ENCODE measurements at regions not wholly inside any gene's neighbourhood (a gene's known extent, or its start where the extent isn't known, plus 50 kb on each side); places are given as distances from the start of the nearest gene placed in this dataset.

DNA sequence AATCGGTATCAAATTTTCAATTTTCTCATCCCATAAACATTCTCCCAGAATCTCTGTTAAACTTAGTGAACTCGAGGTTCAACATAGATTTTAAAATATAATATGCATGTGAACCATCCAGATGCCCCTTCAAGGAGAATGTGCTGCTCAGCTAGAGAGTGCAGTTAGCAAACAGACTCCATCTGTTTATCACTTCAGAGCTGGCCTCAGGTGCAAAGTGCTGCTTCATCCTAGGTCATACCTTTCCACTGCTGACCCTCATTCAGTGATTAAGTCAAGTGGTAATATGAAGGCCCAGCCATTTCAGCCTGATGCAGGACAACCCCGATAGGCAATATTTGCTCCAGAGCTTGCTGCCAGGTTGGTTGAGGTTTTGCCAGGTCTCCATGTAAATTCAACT is 339.0 kb upstream of the POU5F2 start (continued):
- TF ChIP-seq, protein P1, sequence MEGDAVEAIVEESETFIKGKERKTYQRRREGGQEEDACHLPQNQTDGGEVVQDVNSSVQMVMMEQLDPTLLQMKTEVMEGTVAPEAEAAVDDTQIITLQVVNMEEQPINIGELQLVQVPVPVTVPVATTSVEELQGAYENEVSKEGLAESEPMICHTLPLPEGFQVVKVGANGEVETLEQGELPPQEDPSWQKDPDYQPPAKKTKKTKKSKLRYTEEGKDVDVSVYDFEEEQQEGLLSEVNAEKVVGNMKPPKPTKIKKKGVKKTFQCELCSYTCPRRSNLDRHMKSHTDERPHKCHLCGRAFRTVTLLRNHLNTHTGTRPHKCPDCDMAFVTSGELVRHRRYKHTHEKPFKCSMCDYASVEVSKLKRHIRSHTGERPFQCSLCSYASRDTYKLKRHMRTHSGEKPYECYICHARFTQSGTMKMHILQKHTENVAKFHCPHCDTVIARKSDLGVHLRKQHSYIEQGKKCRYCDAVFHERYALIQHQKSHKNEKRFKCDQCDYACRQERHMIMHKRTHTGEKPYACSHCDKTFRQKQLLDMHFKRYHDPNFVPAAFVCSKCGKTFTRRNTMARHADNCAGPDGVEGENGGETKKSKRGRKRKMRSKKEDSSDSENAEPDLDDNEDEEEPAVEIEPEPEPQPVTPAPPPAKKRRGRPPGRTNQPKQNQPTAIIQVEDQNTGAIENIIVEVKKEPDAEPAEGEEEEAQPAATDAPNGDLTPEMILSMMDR (IDR thresholded peaks at IDR 0.05; ENCODE audit: control extremely low read depth in 1 of 3, insufficient read depth in 1 of 3, low read depth in 1 of 3, low read length in 3 of 3), result no peak
- TF ChIP-seq PHF8 (conservative IDR thresholded peaks at IDR 0.05; ENCODE audit: low read depth, low read length) (no peak), BACH1 (IDR thresholded peaks at IDR 0.05; ENCODE audit: low read length) (no peak), KDM1A (IDR thresholded peaks at IDR 0.05; ENCODE audit: borderline replicate concordance, low read length) (no peak), SIX5 (IDR thresholded peaks at IDR 0.05; ENCODE audit: low read depth, low read length) (no peak)

Data from H1 (cell line).